ENCODE measurements at regions not wholly inside any gene's neighbourhood (a gene's known extent, or its start where the extent isn't known, plus 50 kb on each side); places are given as distances from the start of the nearest gene placed in this dataset.

GRCh38 chr1:73953586-73953985 lies 244.4 kb downstream of the LRRIQ3 start:
- H3K36me3 ChIP-seq (replicated peaks): no peaks in the 10 kb centered on the region
- no peak for TF ChIP-seq CTCF (IDR thresholded peaks at IDR 0.05; ENCODE audit: low read depth, low read length, missing control alignments)
- no peak for DNase-seq
- H3K27me3 ChIP-seq (replicated peaks): no peaks in the 10 kb centered on the region
- in situ Hi-C loops (cut with HindIII; ENCODE audit: low pct_ligation_motif_present, low sequenced_read_pairs): no loop called here
- H3K27ac ChIP-seq: no peak overlapping the region
- H3K4me3 ChIP-seq (ENCODE audit: low read depth, low read length): no peak overlapping the region

DNA sequence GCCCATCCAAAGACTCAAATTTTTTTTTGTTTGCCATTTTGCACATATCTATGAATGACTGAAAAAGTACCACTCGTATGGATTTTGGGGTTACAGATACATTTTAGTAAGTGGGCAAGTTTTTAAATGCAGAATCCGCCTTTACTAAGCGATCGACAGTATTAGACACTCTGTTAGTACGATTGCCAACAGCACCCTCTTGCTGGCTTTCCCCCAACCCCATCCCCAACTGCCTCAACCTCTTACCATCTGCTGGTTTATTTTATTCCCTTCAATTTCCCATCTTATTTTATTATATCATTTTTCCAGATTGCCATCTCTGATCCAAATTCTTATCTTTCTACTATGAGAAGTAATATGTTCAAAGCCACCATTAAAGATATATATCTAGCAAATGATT lies 244.8 kb downstream of the LRRIQ3 start:
- Histone ChIP-seq H3K4me3 (ENCODE audit: low read depth, low read length) (no peak overlapping the region), H3K27me3 (replicated peaks) (no peaks in the 10 kb centered on the region), H3K36me3 (replicated peaks) (no peaks in the 10 kb centered on the region), H3K27ac (no peak overlapping the region)
- in situ Hi-C loops (cut with HindIII; ENCODE audit: low pct_ligation_motif_present, low sequenced_read_pairs): no loop called here
- no peak for TF ChIP-seq CTCF (IDR thresholded peaks at IDR 0.05; ENCODE audit: low read depth, low read length, missing control alignments)
- DNase-seq: no peak

DNA sequence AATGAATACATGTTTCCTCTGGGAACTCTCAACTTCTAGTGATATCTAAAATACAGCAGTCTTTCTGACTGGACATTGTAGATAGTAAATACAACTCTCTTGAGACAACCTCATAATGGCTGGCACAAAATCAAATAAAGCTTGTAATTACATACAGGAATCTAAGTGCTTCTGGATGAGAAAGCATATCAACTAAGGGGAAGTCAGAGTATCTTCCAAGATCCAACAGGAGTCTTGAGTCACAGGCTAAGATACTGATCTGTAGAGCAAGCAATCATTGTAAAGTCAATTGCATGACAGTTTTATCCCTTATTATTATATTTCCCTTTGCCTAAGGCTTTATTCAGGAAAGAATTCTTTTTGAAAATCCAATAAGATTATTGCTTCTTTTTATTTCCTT lies 249.9 kb downstream of the LRRIQ3 start:
- H3K27me3 ChIP-seq (replicated peaks): no peaks in the 10 kb centered on the region
- H3K4me3 ChIP-seq (ENCODE audit: low read depth, low read length): no peak overlapping the region
- in situ Hi-C loops (cut with HindIII; ENCODE audit: low pct_ligation_motif_present, low sequenced_read_pairs): no loop called here
- no peaks in the 10 kb centered on the region for H3K36me3 ChIP-seq (replicated peaks)
- no peak overlapping the region for H3K27ac ChIP-seq
- no peak for DNase-seq
- no peak for TF ChIP-seq CTCF (IDR thresholded peaks at IDR 0.05; ENCODE audit: low read depth, low read length, missing control alignments)

DNA sequence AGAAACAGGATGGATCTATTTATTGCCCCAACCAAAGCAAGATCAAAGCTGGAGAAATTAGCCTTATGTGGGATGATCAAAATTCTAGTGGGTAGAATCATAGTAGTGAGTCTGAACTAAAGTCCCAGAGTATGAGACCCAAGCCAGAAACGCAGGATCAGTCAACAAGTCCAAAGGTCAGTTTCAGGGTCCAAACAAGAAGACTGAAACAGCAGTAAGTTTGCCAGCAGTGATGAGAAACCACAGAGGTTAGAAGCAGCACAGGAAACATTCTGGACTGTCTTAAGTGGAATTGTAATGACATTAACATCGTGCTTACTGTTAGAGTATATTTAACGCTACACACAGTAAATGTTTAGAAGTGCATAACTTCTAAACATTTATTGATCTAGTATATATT lies 251.0 kb downstream of the LRRIQ3 start:
- no peak overlapping the region for H3K4me3 ChIP-seq (ENCODE audit: low read depth, low read length)
- no peak for DNase-seq
- in situ Hi-C loops (cut with HindIII; ENCODE audit: low pct_ligation_motif_present, low sequenced_read_pairs): no loop called here
- H3K27ac ChIP-seq: no peak overlapping the region
- TF ChIP-seq CTCF (IDR thresholded peaks at IDR 0.05; ENCODE audit: low read depth, low read length, missing control alignments): no peak
- no peaks in the 10 kb centered on the region for H3K36me3 ChIP-seq (replicated peaks)
- H3K27me3 ChIP-seq (replicated peaks): no peaks in the 10 kb centered on the region

GRCh38 chr1:73943270-73943669 lies 254.7 kb downstream of the LRRIQ3 start:
- no peak for TF ChIP-seq CTCF (IDR thresholded peaks at IDR 0.05; ENCODE audit: low read depth, low read length, missing control alignments)

GRCh38 chr1:73930293-73930692 lies 267.7 kb downstream of the LRRIQ3 start:
- Histone ChIP-seq H3K27ac (no peak overlapping the region), H3K36me3 (replicated peaks) (no peaks in the 10 kb centered on the region), H3K4me3 (ENCODE audit: low read depth, low read length) (no peak overlapping the region), H3K27me3 (replicated peaks) (no peaks in the 10 kb centered on the region)
- in situ Hi-C loops (cut with HindIII; ENCODE audit: low pct_ligation_motif_present, low sequenced_read_pairs): no loop called here
- no peak for TF ChIP-seq CTCF (IDR thresholded peaks at IDR 0.05; ENCODE audit: low read depth, low read length, missing control alignments)
- DNase-seq: no peak

More at GRCh38 chr1:73943270-73943669, 254.7 kb downstream of the LRRIQ3 start:
- no peaks in the 10 kb centered on the region for H3K27me3 ChIP-seq (replicated peaks)
- no peak for DNase-seq
- H3K36me3 ChIP-seq (replicated peaks): no peaks in the 10 kb centered on the region
- in situ Hi-C loops (cut with HindIII; ENCODE audit: low pct_ligation_motif_present, low sequenced_read_pairs): no loop called here
- no peak overlapping the region for H3K27ac ChIP-seq
- no peak overlapping the region for H3K4me3 ChIP-seq (ENCODE audit: low read depth, low read length)
